ENCODE measurements at regions not wholly inside any gene's neighbourhood (a gene's known extent, or its start where the extent isn't known, plus 50 kb on each side); places are given as distances from the start of the nearest gene placed in this dataset.

DNA sequence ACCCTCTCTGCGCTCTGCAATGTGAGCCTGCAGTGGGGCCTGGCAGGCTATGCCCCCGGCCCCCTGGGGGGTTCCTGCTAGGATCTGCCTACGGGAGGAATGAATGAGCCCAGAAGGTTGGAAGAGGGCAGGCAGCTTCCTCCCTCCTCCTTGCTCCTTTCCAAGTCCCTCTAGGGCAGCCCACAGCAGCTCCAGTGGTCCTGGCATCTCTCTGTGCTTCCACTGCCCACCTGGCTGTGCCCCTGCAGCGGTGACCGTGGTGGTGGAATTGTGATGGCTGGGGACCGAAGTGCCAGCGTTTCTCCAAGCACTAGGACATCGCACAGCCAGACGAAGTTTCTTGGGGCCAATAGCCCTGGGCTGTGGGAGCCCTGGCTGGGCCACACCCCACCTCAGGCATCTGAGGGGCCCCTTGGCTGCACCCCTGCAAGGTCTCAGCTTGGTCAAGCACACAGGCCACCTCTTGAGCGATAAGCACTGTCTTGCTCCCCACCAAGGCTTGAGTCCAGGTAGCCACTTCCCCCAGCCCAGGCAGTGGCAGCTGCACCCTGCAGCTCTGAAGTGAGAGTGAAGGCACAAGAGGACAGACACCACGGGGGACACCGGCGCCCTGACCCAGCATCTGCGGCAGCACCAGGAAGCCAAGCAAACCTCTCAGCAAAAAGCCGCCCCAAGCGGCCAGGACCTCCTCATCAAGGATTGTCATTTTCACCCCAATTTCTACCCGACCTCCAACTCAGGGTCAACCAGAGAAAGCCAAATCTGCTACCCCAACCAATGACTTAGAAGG, 346.3 kb downstream of the CTTN start:
- no peak for DNase-seq

DNA sequence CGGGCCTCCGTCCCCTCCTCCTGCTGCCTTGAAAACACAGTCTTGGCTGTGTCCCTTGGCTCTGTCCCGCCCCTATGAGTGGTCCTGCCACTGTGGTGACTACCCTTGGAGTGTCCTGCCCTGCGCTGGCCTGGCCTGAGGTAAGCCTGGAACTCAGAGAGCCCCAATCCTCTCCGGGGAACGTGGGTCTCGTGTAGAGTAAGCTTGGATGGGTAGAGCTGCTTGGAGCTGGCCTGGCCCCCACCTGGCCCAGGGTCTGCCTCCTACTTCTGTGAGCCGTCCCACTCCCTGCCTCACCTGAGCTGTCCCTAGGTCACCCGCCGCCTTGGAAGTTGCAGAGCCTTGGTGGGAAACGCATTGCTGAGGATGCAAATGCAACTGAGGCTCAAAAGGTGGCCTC, 347.1 kb downstream of the CTTN start:
- DNase-seq, result no peak

DNA sequence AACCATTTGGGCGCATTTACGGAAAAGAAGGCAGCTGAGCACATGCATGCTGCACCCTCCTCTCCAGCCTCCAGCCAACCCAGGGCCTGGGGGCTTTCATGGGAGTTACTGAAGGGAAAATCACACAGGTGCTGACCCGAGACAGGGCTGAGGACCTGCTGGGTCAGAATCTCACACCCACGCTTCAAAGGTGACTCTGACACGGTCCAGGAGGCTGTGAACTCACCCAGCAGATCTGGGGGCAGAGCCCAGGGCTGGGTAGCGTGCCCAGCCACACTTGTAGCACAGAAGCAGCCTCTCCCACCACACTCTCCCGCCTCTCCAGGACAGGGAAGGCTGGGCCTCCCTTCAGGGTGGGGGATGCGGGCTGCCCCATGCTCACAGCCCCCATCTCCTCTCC, 347.6 kb downstream of the CTTN start:
- DNase-seq, result no peak

DNA sequence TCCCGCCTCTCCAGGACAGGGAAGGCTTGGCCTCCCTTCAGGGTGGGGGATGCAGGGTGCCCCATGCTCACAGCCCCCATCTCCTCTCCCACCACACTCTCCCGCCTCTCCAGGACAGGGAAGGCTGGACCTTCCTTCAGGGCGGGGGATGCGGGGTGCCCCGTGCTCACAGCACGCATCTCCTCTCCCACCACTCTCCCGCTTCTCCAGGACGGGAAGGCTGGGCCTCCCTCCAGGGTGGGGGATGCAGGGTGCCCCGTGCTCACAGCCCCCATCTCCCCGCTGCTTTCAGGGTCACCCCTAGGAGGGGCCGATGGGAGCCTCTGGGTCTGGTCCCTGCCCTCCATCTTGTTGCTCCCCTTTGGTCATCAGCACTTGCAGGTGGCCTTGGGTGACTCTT, 348.0 kb downstream of the CTTN start:
- DNase-seq, result no peak

- no peak for DNase-seq
These were observed 349.0 kb downstream of the CTTN start for GRCh38 chr11:70747285-70747684.

GRCh38 chr11:70747921-70748320, 349.6 kb downstream of the CTTN start:
- DNase-seq, result no peak

DNA sequence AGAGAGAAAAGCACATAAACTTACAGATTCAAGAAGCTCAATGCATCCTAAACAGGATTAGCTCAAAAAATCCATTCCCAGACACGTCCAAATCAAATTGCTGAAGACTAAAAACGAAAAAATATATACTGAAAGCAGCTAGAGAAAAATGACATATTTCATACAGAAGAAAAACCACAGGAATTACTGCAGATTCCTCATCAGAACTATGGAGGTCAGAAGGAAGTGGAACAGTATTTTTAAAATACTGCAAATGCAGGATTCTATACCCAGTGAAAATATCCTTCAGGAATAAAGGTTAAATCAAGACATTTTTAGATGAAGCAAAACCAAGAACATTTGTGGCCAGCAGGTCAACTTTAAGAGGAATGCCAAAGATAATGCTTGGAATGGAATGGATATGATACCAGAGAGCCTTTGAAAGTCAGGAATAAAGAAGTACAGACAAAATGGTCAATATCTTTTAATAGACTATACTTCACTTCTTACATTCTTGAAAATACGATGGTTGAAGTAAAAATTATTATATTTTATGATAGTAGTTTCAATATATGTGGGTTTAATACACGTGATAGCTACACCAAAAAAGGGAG, 352.9 kb downstream of the CTTN start:
- DNase-seq, result no peak

GRCh38 chr11:70755410-70756158, 357.3 kb downstream of the CTTN start:
- peak; percentile 81 for DNase-seq

GRCh38 chr11:70756341-70756740, 358.0 kb downstream of the CTTN start:
- DNase-seq, result no peak

GRCh38 chr11:70756756-70757155, 358.4 kb downstream of the CTTN start:
- DNase-seq, result no peak

DNA sequence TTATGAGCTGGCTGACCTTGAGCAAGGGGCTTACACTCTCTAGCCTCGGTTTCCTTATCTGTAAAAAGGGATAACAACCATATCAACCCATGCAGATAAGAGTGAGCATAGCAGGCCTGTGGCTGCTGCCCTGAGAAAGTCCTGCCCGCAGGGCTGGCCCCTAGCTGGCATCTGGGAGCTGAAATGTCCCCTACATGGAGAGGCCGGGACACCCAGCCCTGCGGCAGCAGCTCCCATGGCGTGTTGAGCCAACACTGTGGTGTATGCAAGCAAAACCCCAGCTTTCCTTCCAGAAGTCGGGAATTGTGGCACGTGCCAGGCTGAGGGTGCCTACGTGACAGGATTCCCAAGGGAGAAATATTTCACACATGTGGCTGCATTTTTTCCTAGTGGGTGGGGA, 358.9 kb downstream of the CTTN start:
- DNase-seq, result no peak

DNA sequence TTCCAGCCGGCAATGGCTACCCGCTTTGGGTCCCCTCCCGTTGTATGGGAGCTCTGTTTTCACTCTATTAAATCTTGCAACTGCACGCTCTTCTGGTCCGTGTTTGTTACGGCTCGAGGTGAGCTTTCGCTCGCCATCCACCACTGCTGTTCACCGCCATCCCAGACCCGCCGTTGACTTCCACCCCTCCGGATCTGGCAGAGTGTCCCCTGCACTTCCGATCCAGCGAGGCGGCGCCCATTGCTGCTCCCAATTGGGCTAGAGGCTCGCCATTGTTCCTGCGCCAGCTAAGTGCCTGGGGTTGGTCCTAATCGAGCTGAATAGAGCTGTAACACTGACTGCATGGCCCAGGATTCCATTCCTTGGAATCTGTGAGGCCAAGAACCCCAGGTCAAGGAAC, 359.9 kb downstream of the CTTN start:
- no peak for DNase-seq

- no peak for DNase-seq
These were observed 361.5 kb downstream of the CTTN start for GRCh38 chr11:70759846-70760245.

- DNase-seq, result no peak
These were observed 362.2 kb downstream of the CTTN start for GRCh38 chr11:70760416-70761020.

DNA sequence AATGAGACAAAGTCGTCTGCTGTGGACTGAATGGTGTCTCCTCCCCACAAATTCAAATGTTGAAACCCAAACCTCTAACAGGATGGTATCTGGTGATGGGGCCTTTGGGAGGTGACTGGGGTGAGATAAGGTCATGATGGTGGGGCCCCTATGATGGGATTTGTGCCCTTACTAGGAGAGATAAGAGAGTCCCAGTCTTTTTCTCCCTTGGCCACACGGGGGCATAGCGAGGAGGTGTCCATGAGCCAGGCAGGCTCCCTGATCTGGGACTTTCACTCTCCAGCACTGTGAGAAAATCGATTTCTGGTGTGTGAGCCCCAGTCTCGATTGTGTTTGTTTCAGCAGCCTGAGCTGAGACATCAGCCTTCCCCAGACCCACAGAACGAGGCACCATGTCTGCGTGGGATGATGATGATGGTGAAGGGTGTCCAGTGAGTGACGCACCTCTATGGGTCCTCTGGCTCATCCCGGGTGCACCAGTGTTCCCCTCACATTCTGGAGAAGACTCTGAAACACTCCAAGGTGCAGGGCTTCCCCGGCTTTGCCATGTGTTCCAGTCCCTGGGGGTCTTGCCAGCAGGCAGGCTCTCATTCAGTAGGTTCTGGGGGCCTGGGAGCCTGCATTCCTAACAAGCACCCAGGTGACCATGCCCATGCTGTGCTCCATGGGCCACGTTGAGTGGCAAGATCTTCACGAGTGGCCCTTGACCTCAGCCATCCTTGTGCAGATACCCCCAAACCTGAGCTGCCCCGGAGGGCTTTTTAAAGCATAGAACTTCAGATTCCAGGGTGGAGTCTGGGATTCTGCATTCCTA, 363.0 kb downstream of the CTTN start:
- DNase-seq, result no peak

GRCh38 chr11:70761908-70762337, 363.6 kb downstream of the CTTN start:
- no peak for DNase-seq

DNA sequence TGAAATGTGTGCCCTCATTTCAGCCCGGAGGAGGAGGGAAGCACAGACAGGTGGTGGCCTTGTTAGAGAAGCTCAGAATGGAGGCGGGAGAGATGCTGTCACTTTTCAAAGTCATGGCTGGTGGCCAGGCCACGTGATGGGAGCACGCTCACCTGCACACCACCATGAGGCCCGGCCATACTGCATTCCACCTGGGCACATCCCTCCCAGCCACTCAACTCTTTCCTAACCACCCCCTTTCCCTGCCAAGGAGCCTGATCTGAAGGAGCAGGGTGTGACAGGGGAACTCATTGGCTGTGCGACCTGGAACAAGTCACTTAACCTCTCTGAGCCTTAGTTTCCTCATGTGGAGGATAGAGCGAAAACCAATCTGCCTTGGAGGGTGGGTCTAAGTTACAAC, 364.5 kb downstream of the CTTN start:
- no peak for DNase-seq

DNA sequence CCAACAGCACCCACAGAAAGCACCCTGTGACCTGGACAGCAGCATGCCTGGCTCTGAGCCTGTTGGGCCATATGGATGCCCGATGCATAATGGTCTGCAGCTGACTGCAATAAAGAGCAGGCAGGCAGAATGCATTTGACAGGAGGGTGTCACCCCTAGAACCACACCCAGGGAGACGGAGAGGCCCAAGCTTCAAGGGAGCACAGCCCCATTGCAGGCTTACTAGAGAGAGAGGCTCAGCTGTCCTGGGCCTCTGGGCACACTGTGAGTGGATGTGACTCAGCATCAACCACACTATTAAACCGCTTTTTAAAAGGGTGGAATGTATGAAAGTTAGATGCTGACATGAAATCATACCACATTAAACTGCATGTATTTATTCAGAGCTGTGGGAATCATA, 365.3 kb downstream of the CTTN start:
- DNase-seq, result no peak

DNA sequence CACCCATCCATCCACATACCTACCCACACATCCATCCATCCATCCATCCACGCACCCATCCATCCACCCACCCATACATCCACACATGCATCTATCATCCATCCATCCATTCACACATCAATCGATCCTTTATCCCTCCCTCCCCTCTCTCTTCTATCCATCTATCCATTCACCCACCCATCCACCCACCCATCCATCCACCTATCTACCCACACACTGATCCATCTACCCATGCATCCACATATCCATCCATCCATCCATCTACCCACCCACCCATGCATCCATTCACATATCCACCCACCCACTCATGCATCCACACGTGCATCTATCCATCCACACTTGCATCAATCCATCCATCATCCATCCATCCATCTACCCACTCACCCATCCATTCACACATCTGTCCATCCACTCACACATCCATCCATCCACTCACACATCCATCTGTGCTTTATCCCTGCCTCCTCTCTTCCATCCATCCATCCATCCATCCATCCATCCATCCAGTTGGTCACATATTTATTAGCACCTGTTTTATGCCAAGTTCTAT, 366.1 kb downstream of the CTTN start:
- DNase-seq, result no peak

DNA sequence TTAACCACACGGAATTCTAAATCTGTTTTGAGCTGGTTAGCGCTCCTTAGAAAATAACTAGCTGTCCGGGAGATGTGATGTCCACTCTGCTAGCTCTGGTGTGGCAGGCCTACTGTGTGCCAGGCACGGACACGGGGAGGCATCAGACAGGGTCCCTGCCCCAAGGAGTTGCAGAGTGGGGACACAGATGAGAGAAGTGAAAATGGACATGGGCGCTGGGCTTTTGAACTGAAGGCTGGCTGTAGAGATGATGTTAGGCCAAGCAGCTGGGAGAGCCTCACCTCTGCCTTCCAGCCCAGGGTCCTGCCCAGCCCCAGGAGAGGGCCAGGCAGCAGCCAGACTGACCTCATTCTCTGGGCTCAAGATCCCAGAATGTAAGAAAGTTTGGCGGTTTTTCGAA, 368.6 kb downstream of the CTTN start:
- DNase-seq, result no peak

GRCh38 chr11:70768346-70769095, 370.2 kb downstream of the CTTN start:
- no peak for DNase-seq
